ENCODE measurements at regions not wholly inside any gene's neighbourhood (a gene's known extent, or its start where the extent isn't known, plus 50 kb on each side); places are given as distances from the start of the nearest gene placed in this dataset.

DNA sequence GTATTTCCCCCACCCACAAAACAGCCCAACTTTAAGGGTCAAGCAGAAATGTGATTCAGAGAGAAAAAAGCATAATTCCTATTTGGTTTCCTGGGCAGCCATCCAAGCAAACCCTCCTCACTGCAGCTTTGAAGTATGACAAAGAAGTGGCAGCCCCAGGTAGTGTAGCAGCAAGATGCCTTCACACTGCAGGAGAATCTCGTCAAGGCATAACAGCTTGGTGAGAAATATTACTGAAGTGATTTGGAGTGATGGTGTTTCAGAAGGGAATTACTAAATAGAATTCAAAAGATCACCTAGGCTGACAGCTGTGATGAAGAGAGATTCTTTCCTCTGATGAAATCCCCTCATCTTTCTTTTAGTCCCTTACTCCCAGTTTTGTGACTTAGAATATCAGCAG, 173.9 kb downstream of the PYDC2 start:
- TF ChIP-seq ZFX (IDR thresholded peaks at IDR 0.05) = no peak
- TF ChIP-seq, protein P1, sequence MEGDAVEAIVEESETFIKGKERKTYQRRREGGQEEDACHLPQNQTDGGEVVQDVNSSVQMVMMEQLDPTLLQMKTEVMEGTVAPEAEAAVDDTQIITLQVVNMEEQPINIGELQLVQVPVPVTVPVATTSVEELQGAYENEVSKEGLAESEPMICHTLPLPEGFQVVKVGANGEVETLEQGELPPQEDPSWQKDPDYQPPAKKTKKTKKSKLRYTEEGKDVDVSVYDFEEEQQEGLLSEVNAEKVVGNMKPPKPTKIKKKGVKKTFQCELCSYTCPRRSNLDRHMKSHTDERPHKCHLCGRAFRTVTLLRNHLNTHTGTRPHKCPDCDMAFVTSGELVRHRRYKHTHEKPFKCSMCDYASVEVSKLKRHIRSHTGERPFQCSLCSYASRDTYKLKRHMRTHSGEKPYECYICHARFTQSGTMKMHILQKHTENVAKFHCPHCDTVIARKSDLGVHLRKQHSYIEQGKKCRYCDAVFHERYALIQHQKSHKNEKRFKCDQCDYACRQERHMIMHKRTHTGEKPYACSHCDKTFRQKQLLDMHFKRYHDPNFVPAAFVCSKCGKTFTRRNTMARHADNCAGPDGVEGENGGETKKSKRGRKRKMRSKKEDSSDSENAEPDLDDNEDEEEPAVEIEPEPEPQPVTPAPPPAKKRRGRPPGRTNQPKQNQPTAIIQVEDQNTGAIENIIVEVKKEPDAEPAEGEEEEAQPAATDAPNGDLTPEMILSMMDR (conservative IDR thresholded peaks at IDR 0.05) = no peak
